HEK293 (cell line): ENCODE measurements at regions not wholly inside any gene's neighbourhood (a gene's known extent, or its start where the extent isn't known, plus 50 kb on each side); places are given as distances from the start of the nearest gene placed in this dataset.

Experiments
- CTCF ChIA-PET: fragments of 350-600 bp; formaldehyde crosslinking; extraction: SDS; loops from one replicate; lab custom pipeline; 2021; ENCODE audit warnings: antibody characterized with exemption; lab: Yijun Ruan, JAX
- POLR2A ChIA-PET: fragments of 300-600 bp; formaldehyde crosslinking; extraction: SDS; loops from one replicate; lab custom pipeline; 2020; ENCODE audit warnings: antibody characterized with exemption, inconsistent platforms; lab: Yijun Ruan, JAX
- H3K27ac ChIP-seq: fragments of 200-500 bp; sonication (Bioruptor generic); 2 replicates; pipeline ENCODE4 v1.5.1; 2014; ENCODE audit warnings: low read depth, low read length, control low read depth, inconsistent platforms; ENCODE audit errors: extremely low read depth
- H3K36me3 ChIP-seq, 2 experiments: fragments of 200-500 bp in 1 of 2; sonication (Bioruptor generic) in 1 of 2; 1 replicate in 1 of 2; 2 replicates in 1 of 2; pipeline ENCODE4 v1.5.1; 2014 to 2017; ENCODE audit warnings: inconsistent platforms in 2 of 2, low read length in 2 of 2; ENCODE audit not compliant: control insufficient read depth in 2 of 2, insufficient read depth in 1 of 2
- H3K4me1 ChIP-seq: fragments of 200-500 bp; sonication (Bioruptor generic); 2 replicates; pipeline ENCODE4 v1.5.1; 2014; ENCODE audit warnings: mild to moderate bottlenecking, low read length, inconsistent platforms; ENCODE audit not compliant: control insufficient read depth, insufficient read depth
- H3K4me3 ChIP-seq: 2 replicates; pipeline ENCODE4 v1.5.1; 2011; ENCODE audit warnings: low read depth, mild to moderate bottlenecking, control low read depth, low read length, moderate library complexity
- H3K9me3 ChIP-seq: fragments of 200-500 bp; sonication (Bioruptor generic); 2 replicates; pipeline ENCODE4 v1.5.1; 2014; ENCODE audit warnings: low read depth, low read length, inconsistent platforms; ENCODE audit not compliant: control insufficient read depth, insufficient read depth
- BCL11B ChIP-seq: fragments of 450-650 bp; formaldehyde crosslinking; IDR thresholded peaks from 2 replicates; pipeline ENCODE4 v1.5.1; 2016; ENCODE audit warnings: low read depth, missing biosample characterization, missing genetic modification characterization
- RBAK ChIP-seq: fragments of 450-650 bp; formaldehyde crosslinking; IDR thresholded peaks from 2 replicates; pipeline ENCODE4 v1.5.1; 2016; ENCODE audit warnings: missing biosample characterization, missing genetic modification characterization
- SCRT1 ChIP-seq: fragments of 450-650 bp; formaldehyde crosslinking; IDR thresholded peaks from 2 replicates; pipeline ENCODE4 v1.5.1; 2016; ENCODE audit warnings: missing biosample characterization, missing genetic modification characterization, borderline replicate concordance
- ZEB2 ChIP-seq: fragments of 450-650 bp; formaldehyde crosslinking; IDR thresholded peaks from 2 replicates; pipeline ENCODE4 v1.5.1; 2016; ENCODE audit warnings: missing biosample characterization, missing genetic modification characterization
- ZNF138 ChIP-seq: fragments of 450-650 bp; formaldehyde crosslinking; IDR thresholded peaks from 2 replicates; pipeline ENCODE4 v1.5.1; 2016; ENCODE audit warnings: missing biosample characterization, missing genetic modification characterization, borderline replicate concordance
- ZNF157 ChIP-seq: fragments of 450-650 bp; formaldehyde crosslinking; IDR thresholded peaks from 2 replicates; pipeline ENCODE4 v1.5.1; 2016; ENCODE audit warnings: missing biosample characterization, missing genetic modification characterization
- ZNF169 ChIP-seq: fragments of 450-650 bp; formaldehyde crosslinking; IDR thresholded peaks from 2 replicates; pipeline ENCODE4 v1.5.1; 2016; ENCODE audit warnings: missing biosample characterization, missing genetic modification characterization
- ZNF214 ChIP-seq: fragments of 450-650 bp; formaldehyde crosslinking; IDR thresholded peaks from 2 replicates; pipeline ENCODE4 v1.5.1; 2017; ENCODE audit warnings: missing biosample characterization, mild to moderate bottlenecking, missing genetic modification characterization, borderline replicate concordance
- ZNF23 ChIP-seq: fragments of 450-650 bp; formaldehyde crosslinking; IDR thresholded peaks from 2 replicates; pipeline ENCODE4 v1.5.1; 2016; ENCODE audit warnings: missing biosample characterization, missing genetic modification characterization, borderline replicate concordance
- ZNF335 ChIP-seq: fragments of 450-650 bp; formaldehyde crosslinking; conservative IDR thresholded peaks from 2 replicates; pipeline ENCODE4 v1.5.1; 2016; ENCODE audit warnings: missing biosample characterization, missing genetic modification characterization
- ZNF366 ChIP-seq: fragments of 450-650 bp; formaldehyde crosslinking; conservative IDR thresholded peaks from 2 replicates; pipeline ENCODE4 v1.5.1; 2016; ENCODE audit warnings: missing biosample characterization, missing genetic modification characterization
- ZNF391 ChIP-seq: fragments of 450-650 bp; formaldehyde crosslinking; IDR thresholded peaks from 2 replicates; pipeline ENCODE4 v1.5.1; 2016; ENCODE audit warnings: low read depth, missing biosample characterization, missing genetic modification characterization, borderline replicate concordance
- ZNF560 ChIP-seq: fragments of 450-650 bp; formaldehyde crosslinking; IDR thresholded peaks from 2 replicates; pipeline ENCODE4 v1.5.1; 2017; ENCODE audit warnings: missing biosample characterization, missing genetic modification characterization, borderline replicate concordance
- ZSCAN23 ChIP-seq: fragments of 450-650 bp; formaldehyde crosslinking; IDR thresholded peaks from 2 replicates; pipeline ENCODE4 v1.5.1; 2016; ENCODE audit warnings: missing biosample characterization, missing genetic modification characterization
- TF ChIP-seq, protein P1 (sequence below): fragments of 450-650 bp; formaldehyde crosslinking; IDR thresholded peaks from 2 replicates; pipeline ENCODE4 v1.5.1; 2017; ENCODE audit warnings: missing biosample characterization, missing genetic modification characterization
- TF ChIP-seq, protein P2 (sequence below): fragments of 450-650 bp; formaldehyde crosslinking; IDR thresholded peaks from 2 replicates; pipeline ENCODE4 v1.5.1; 2016; ENCODE audit warnings: missing biosample characterization, missing genetic modification characterization
- TF ChIP-seq, protein P3 (sequence below): fragments of 450-650 bp; formaldehyde crosslinking; IDR thresholded peaks from 2 replicates; pipeline ENCODE4 v1.5.1; 2016; ENCODE audit warnings: missing biosample characterization, missing genetic modification characterization
- TF ChIP-seq, protein P4 (sequence below): sonication (generic); formaldehyde crosslinking; IDR thresholded peaks from 2 replicates; pipeline ENCODE4 v1.8.1; 2022; ENCODE audit warnings: mild to moderate bottlenecking, moderate library complexity, missing genetic modification reagents
- TF ChIP-seq, protein P5 (sequence below): fragments of 450-650 bp; formaldehyde crosslinking; IDR thresholded peaks from 2 replicates; pipeline ENCODE4 v1.5.1; 2016; ENCODE audit warnings: missing biosample characterization, missing genetic modification characterization

- Histone ChIP-seq H3K36me3 (no peaks in the 10 kb centered on the region), H3K4me1 (no peaks in the 10 kb centered on the region), H3K9me3 (no peaks in the 10 kb centered on the region), H3K4me3 (no peak overlapping the region), H3K27ac (no peak overlapping the region)
- ChIA-PET POLR2A (no interaction called here), CTCF (no interaction called here)
- TF ChIP-seq ZNF560 (tag by site-specific recombination) (no peak), ZNF138 (no peak), ZNF23 (no peak), BCL11B (tag by site-specific recombination) (no peak), SCRT1 (no peak), RBAK (tag by site-specific recombination) (no peak), ZNF391 (tag by site-specific recombination) (no peak), ZEB2 (tag by site-specific recombination) (no peak), ZNF335 (tag by site-specific recombination) (no peak), ZNF366 (no peak), ZNF157 (tag by site-specific recombination) (no peak), ZSCAN23 (tag by site-specific recombination) (no peak), ZNF214 (tag by site-specific recombination) (no peak), ZNF169 (tag by site-specific recombination) (no peak)
- TF ChIP-seq, protein P1, sequence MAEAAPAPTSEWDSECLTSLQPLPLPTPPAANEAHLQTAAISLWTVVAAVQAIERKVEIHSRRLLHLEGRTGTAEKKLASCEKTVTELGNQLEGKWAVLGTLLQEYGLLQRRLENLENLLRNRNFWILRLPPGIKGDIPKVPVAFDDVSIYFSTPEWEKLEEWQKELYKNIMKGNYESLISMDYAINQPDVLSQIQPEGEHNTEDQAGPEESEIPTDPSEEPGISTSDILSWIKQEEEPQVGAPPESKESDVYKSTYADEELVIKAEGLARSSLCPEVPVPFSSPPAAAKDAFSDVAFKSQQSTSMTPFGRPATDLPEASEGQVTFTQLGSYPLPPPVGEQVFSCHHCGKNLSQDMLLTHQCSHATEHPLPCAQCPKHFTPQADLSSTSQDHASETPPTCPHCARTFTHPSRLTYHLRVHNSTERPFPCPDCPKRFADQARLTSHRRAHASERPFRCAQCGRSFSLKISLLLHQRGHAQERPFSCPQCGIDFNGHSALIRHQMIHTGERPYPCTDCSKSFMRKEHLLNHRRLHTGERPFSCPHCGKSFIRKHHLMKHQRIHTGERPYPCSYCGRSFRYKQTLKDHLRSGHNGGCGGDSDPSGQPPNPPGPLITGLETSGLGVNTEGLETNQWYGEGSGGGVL (tag by site-specific recombination), result no peak
- TF ChIP-seq, protein P2, sequence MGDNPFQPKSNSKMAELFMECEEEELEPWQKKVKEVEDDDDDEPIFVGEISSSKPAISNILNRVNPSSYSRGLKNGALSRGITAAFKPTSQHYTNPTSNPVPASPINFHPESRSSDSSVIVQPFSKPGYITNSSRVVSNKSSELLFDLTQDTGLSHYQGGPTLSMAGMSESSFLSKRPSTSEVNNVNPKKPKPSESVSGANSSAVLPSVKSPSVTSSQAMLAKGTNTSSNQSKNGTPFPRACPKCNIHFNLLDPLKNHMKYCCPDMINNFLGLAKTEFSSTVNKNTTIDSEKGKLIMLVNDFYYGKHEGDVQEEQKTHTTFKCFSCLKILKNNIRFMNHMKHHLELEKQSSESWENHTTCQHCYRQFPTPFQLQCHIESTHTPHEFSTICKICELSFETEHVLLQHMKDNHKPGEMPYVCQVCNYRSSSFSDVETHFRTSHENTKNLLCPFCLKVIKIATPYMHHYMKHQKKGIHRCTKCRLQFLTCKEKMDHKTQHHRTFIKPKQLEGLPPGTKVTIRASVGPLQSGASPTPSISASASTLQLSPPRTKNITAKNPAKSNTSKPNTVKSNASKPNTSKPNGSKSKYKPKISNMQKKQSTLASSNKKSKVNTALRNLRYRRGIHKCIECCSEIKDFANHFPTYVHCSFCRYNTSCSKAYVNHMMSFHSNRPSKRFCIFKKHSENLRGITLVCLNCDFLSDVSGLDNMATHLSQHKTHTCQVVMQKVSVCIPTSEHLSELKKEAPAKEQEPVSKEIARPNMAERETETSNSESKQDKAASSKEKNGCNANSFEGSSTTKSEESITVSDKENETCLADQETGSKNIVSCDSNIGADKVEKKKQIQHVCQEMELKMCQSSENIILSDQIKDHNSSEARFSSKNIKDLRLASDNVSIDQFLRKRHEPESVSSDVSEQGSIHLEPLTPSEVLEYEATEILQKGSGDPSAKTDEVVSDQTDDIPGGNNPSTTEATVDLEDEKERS (tag by site-specific recombination), result no peak
- TF ChIP-seq, protein P3, sequence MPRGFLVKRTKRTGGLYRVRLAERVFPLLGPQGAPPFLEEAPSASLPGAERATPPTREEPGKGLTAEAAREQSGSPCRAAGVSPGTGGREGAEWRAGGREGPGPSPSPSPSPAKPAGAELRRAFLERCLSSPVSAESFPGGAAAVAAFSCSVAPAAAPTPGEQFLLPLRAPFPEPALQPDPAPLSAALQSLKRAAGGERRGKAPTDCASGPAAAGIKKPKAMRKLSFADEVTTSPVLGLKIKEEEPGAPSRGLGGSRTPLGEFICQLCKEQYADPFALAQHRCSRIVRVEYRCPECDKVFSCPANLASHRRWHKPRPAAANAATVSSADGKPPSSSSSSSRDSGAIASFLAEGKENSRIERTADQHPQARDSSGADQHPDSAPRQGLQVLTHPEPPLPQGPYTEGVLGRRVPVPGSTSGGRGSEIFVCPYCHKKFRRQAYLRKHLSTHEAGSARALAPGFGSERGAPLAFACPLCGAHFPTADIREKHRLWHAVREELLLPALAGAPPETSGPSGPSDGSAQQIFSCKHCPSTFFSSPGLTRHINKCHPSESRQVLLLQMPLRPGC, result no peak
- TF ChIP-seq, protein P4, sequence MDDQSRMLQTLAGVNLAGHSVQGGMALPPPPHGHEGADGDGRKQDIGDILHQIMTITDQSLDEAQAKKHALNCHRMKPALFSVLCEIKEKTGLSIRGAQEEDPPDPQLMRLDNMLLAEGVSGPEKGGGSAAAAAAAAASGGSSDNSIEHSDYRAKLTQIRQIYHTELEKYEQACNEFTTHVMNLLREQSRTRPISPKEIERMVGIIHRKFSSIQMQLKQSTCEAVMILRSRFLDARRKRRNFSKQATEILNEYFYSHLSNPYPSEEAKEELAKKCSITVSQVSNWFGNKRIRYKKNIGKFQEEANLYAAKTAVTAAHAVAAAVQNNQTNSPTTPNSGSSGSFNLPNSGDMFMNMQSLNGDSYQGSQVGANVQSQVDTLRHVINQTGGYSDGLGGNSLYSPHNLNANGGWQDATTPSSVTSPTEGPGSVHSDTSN, result no peak
- TF ChIP-seq, protein P5, sequence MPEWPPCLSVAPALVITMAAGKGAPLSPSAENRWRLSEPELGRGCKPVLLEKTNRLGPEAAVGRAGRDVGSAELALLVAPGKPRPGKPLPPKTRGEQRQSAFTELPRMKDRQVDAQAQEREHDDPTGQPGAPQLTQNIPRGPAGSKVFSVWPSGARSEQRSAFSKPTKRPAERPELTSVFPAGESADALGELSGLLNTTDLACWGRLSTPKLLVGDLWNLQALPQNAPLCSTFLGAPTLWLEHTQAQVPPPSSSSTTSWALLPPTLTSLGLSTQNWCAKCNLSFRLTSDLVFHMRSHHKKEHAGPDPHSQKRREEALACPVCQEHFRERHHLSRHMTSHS (tag by site-specific recombination), result no peak
These were observed 1357.7 kb downstream of the ROBO1 start for GRCh38 chr3:78410077-78410476.
